IPS-NIHi11 (cell line): ENCODE measurements at regions not wholly inside any gene's neighbourhood (a gene's known extent, or its start where the extent isn't known, plus 50 kb on each side); places are given as distances from the start of the nearest gene placed in this dataset.
A peak's percentile ranks its signal among the peaks of the same experiment; 100 is the strongest.

Experiments used
- DNase-seq: peaks from one replicate; pipeline ENCODE4 v3.0.0; 2012; ENCODE audit warnings: mixed read lengths, low spot score

GRCh38 chr13:106172176-106172905, 363.1 kb downstream of the EFNB2 start:
- no peak for DNase-seq

DNA sequence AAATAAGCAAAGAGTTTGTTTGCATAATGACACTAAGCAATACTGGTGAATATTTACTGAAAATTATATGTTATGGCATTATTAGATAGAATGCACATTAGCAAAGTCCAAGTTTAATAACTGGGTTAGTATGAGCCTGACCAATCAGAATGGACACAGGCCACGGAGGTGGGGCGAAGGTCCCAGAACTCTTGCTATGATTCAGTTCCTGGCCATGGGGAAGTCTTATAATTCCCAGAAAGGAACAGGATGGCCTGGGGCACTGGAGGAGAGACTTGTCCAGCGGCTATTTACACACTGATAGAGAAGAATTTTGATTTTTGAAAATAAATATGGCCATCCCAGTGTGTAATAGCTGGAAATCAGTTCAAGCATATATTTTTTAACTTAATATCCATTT, 372.0 kb downstream of the EFNB2 start:
- DNase-seq, result no peak

- no peak for DNase-seq
These were observed 374.3 kb downstream of the EFNB2 start for GRCh38 chr13:106161146-106161545.

DNA sequence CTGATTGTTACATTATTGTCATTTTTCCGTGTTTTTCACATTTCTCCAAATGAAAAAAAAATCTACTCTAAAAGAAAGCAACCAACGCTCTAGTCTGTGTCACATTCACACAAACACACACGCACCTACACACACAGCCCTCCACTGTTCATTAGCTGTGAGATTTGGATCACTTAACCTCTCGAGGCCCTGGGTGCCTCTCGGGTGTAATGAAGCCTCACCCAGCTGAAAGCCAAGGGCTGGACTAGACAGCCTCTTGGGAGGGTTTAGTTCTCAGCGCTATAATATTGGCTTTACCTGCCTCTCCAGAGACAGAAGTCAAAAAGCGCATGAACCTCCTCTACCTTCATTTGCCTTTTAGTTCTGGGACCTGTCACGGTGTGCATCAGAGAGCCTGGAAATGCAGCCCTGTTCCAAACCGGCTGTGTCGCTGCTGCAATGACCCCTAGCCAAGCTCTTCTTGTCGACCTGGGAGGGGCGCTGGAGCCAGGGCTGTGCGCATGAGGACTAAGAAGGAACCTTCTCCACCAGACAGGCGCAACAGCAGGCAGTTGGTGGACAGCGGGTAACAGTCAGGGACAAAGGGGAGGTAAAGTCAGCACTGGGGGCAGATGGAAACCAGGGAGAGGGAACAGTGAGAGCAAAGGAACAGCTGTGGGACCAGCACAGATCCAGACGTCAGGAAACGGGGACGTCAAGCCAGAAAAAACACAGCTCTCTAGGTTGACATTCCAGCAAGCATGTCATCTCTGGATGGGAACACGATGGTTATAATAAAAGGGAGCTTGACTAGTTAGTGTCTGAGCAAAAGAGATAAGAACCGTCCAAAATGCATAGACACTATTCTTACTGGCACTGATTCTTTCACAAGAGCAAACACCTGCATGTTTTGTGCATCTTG, 375.9 kb downstream of the EFNB2 start:
- DNase-seq, result no peak

- DNase-seq, result no peak
These were observed 379.0 kb downstream of the EFNB2 start for GRCh38 chr13:106156468-106156867.

DNA sequence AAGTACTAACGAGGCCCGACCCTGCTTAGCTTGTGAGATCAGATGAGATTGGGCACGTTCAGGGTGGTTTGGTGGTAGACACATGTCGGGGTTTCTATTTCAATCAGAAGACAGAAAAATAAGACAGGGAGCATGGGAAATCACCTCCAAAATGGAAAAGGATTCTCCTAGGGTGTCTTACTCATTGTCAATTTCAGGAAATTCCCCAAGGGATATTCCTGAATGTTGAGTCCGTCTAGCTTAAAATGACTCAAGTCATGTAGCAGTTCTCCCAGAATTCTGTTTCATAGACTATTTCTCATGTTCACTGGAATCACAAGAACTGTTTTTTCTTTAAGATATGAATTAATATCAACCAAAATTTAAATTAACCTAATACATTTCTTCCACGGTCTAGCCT, 380.1 kb downstream of the EFNB2 start:
- DNase-seq, result no peak

DNA sequence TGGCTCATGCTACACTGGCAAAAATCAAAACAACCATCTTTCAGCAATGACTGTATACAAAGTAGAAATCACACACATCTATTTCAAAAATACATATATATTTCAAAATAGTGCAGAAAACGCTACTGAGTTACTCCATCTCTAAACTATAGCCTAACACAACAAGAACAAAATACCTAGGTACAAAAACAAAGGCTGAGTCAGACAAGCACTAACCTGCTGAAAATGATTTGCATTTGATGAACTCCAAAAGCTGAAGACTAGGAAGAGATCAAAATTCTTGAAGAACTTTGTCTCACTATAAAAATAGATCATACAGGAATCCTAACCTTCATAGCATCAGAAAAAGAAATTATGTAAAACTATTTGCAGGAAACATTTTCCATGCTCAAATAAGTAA, 381.6 kb downstream of the EFNB2 start:
- DNase-seq, result no peak

DNA sequence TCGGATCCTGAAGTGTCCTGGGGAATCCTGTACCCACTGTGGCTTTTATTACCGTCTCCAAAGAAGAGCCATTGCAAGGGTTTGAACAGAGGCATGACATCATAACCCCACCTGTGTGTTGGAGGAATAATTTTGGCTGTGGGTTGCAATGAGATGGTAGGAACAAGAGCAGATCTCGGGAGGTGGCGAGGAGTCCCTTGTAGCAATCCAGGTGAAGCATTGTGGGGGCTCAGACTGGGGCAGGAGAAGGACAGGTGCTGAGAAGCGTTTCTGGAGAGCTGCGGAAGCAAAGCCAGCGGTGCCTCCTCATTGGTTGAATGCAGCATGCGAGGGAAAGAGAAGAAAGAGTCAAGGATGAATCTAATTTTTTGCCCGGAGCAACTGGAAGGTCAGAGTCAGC, 382.4 kb downstream of the EFNB2 start:
- DNase-seq, result no peak

DNA sequence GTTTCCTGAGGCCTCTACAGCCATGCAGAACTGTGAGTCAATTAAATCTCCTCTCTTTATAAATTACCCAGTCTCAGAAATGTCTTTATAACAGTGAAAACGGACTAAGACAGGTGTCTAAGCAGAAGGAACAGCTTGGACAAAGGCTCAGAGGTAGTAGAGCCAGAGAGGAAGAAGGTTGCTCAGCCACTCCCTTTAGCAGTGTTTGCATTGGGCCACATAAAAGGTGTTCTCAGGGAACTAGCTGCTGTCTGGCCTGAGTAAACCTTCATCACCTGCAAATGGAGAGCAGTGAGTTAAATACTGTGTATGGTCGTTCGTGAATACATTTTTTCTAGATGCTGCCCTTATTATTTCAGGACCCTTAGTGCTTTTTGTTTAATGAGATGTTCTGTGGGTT, 383.4 kb downstream of the EFNB2 start:
- no peak for DNase-seq

DNA sequence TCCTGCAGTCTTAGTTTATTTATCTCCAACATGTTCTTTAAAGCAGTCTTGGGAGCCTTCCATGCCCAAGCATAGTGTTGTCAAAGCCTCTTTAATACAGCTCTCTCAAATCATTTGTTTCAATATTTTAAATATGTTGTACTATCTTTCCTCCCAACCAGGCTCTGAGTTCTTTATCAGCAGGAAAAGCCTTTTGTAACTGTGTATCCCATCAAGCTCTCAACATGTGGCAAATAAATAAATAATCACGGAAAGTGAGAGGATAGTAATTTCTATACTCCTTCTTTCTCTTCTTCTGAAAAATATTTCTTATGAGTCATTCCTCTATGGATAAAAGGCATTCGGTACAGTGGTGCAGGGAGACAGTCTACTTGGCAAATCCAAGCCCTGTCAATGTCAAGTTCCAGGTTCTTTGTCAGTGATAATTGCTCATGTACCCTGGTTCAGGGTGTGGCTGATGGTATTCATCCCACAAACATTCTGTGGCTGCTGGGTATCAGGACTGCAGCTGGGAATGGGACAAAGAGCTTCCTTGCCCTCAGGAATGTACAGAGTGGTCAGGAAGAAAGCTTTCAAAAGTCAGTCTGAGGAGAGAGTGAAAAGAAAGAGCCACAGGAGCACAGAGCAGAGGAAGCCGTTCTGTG, 384.3 kb downstream of the EFNB2 start:
- DNase-seq, result peak; percentile 28

DNA sequence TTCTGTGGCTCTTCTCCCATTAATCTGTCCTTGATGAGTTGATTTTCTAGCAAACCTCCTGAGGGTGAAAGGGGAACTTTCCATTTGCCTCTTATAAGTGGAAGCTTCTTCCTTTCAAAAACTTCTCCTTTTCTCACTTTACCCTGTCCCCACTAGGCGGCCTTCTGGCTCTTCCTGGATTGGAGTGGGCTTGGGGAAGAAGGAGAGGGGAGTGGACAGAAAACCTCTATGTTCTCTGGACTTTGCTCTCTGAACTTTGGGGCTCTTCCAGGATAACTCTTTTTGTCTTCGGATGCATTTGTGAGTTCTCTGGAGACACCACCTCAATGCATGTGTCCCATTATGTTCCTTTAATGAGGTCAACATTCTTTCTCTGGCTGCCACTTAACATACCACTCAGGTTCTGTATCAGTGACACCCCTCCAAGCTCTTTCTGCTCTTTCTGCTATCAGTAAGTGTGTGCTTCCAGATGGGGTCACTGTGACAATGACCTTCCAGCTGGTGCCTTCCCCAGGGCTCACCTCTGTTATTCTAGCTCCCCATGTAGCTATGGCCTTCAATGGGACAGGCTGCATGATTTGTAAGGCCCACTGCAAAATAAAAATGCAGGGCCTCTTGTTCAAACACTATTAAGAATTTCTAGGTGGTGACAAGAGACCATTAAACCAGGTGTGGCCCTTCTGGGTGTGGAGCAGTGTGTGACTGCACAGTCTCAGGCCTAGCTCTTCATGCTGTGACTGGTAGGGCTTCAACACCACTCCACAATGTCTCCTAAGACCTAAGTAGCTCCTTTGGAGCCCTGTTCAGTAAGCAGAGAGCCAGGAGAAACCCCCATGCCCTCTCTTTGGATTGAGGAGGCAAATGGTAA, 389.2 kb downstream of the EFNB2 start:
- no peak for DNase-seq

DNA sequence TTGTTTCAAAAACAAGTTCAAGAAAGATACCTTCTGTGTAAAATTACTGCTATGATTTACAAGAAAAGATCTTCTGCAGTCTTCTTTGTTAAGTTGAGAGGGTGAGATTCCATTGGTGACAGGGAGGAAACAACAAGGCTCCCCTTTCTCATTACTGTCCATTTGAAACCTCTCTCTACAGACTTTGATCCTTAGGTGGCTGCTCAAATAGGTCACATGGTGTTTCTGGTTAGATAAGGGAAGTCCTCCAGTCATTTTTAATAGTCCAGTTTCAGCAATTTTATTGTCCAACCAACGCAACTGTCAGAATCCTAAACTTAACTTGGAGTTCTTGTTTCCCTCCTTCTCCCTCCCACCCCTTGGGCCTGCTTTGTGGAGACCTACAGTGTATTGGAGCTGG, 390.4 kb downstream of the EFNB2 start:
- DNase-seq, result no peak

DNA sequence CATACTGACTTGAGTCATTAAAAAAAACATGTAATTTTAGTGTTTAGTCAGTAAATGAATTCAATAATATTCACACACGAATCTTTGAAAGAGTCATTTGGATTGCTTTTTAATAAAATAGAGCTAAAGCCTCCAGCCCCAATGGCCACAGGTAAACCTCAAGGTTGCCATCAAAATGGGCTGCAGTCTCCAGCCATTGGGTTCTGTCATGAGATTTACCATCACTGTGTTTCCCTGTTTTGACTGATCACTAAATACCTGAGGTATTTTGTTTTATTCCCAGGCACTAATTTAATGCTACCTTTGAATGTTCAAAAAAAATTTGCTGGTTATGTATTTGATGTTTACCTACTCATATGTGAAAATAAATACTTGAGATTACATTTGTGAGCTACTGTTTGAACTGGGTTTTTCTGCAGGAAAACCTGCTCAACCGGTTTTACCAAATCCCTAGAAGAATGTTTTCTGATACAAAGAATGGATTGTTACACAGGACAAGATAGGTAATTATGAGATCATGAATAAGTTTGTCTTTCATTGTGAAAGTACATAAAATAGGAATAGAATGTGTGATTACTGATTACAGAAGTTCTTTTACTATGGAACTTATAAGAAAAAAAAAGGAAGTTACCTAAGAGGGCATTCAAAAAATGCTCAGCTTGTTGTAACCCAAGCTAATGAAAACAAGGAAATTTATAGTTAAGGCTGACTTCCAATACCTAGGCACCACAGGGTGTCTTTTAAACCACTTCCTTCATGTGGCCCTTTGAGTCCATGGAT, 391.3 kb downstream of the EFNB2 start:
- DNase-seq, result peak; percentile 27

DNA sequence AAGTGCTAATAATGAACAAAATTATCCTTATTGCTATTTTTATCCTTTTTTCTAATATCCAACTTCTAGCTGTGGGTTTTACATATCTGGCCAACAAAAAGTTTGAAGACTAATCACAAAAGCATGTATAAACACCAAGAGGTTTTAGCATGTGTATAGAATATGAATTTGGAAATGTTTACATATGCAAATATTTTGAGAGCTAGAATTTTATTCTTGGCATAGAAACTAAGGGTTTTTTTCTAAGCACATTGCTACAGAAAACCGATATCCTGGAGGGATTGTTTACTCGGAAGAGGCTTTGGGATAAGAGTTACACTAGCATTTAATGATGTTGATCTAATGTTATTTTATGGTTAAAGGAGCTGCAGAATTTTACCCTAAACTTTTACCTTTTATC, 392.1 kb downstream of the EFNB2 start:
- no peak for DNase-seq

DNA sequence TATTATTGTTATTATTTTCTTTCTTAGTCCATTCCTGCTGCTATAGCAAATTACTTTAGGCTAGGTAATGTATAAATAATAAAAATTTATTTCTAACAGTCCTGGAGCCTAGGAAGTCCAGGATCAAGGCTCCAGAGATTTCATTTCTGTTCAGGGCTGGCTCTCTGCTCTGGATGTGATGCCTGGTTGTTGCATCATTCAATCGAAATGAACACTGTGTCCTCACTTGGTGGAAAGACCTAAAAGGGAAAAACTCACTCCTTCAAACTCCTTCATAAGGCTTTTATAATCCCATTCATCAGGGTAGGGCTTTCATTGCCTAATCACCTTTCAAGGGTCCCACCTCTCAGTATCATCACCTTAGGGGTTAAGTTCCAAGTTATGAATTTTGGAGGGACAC, 395.0 kb downstream of the EFNB2 start:
- DNase-seq, result no peak

DNA sequence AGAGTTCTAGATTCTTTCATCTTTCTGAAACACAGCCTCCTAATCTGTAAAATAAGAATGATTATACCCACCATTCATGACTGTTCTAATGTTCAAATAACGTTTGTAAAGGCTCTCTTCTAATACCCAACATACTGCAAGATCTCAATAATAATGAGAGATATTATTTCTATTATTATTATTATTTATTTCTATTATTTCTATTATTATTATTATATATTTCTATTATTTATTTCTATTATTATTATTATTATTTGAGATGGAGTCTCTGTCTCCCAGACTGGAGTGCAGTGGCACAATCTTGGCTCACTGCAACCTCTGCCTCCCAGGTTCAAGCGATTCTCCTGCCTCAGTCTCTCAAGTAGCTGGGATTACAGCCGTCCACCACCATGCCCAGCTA, 395.5 kb downstream of the EFNB2 start:
- no peak for DNase-seq

GRCh38 chr13:106139377-106139776, 396.1 kb downstream of the EFNB2 start:
- DNase-seq, result no peak

DNA sequence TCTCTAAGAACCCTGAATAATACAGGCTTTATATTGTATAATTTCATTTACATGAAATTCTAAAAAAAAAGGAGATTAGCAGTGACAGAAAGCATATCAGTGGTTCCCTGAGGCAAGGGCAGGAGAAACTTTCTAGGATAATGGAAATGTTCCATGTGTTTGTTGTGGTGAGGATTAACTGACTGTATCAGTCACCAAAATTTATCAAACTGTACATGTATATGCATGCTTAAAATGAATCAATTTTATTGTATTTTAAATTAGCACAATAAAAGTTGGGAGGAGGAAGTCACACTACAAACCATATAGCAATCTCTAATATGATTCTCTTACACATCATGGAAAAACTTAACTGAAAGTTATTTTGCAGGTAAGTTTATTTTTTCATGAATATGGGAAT, 396.8 kb downstream of the EFNB2 start:
- no peak for DNase-seq

- no peak for DNase-seq
These were observed 402.4 kb downstream of the EFNB2 start for GRCh38 chr13:106133025-106133424.

DNA sequence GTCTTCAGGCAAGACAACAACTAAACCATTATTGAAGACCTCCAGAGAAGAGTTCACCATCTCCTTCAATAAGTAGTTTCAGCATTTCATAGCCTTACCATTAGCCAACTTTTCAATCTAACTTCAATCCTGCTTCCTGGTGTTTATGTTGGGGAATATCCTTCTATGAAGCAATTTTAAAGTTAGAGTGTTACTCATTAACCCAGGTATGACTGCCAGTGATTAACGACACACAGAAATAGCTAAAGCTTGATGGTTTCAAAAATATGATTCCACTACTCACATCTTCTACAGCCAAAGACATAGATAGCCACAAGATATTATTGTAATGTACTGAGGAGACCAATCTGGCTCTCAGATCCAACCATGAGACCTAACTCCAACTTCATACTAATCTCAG, 403.2 kb downstream of the EFNB2 start:
- no peak for DNase-seq

DNA sequence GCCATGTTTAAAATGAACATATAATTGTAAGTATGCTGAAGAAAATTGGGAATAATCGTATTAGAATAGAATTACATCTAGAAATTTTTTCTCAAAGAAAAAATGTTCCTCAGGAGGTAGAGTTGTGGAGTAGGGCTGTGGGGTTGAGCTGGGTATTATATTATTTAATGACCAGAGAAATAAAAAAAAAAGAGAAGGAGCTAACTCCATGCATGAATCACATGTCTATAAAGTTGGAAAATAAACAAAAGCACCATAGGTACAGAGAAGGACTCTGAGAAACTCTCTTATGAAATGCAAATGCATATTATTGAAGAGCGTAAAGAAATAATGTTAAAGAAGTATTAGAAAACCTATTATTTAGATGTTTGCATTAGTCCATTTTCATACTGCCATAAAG, 405.5 kb downstream of the EFNB2 start:
- DNase-seq, result no peak
